WTC11 (cell line): ENCODE measurements at regions not wholly inside any gene's neighbourhood (a gene's known extent, or its start where the extent isn't known, plus 50 kb on each side); places are given as distances from the start of the nearest gene placed in this dataset.

ENCODE experiments used
- ATAC-seq: fragments of 200-7000 bp; cut with Tn5 transposase; 2 replicates; pipeline ENCODE4 v1.10.0; 2021; ENCODE audit warnings: mild to moderate bottlenecking, moderate library complexity
- CTCF ChIA-PET: fragments of 300-600 bp; sonication (Branson Sonifier 250); formaldehyde crosslinking; loops from one replicate; lab custom pipeline; 2021; ENCODE audit warnings: antibody characterized with exemption; lab: Charles Lee
- POLR2A ChIA-PET: fragments of 350-600 bp; sonication (Branson Sonifier 250); formaldehyde crosslinking; loops from one replicate; lab custom pipeline; 2021; ENCODE audit warnings: antibody characterized with exemption; lab: Charles Lee
- DNase-seq: peaks from one replicate; pipeline ENCODE4 v3.0.0; 2021; ENCODE audit warnings: low spot score
- H3K27ac Mint-ChIP-seq: 2 replicates; pipeline ENCODE4 v1.8.0; 2021; ENCODE audit warnings: mixed read lengths
- H3K27me3 Mint-ChIP-seq: 2 replicates; pipeline ENCODE4 v1.8.0; 2021; ENCODE audit warnings: low read depth, mild to moderate bottlenecking, moderate library complexity, mixed read lengths
- H3K36me3 Mint-ChIP-seq: 2 replicates; pipeline ENCODE4 v1.8.0; 2021; ENCODE audit warnings: mixed read lengths
- H3K4me1 Mint-ChIP-seq: 2 replicates; pipeline ENCODE4 v1.8.0; 2022; ENCODE audit warnings: mixed read lengths
- H3K4me3 Mint-ChIP-seq: 2 replicates; pipeline ENCODE4 v1.8.0; 2021; ENCODE audit warnings: mild to moderate bottlenecking, moderate library complexity, mixed read lengths
- H3K9me3 Mint-ChIP-seq: 2 replicates; pipeline ENCODE4 v1.8.0; 2021; ENCODE audit warnings: mixed read lengths
- CREB1 ChIP-seq: sonication (generic); formaldehyde crosslinking; IDR thresholded peaks from 2 replicates; pipeline ENCODE4 v1.8.0; 2023; ENCODE audit warnings: mild to moderate bottlenecking, missing genetic modification reagents
- CREM ChIP-seq: sonication (generic); formaldehyde crosslinking; IDR thresholded peaks from 2 replicates; pipeline ENCODE4 v1.8.1; 2022; ENCODE audit warnings: mild to moderate bottlenecking, missing genetic modification reagents, moderate library complexity
- ELF4 ChIP-seq: sonication (generic); formaldehyde crosslinking; IDR thresholded peaks from 2 replicates; pipeline ENCODE4 v1.8.1; 2022; ENCODE audit warnings: low read depth, mild to moderate bottlenecking, moderate library complexity, missing genetic modification reagents
- FOXP1 ChIP-seq: sonication (generic); formaldehyde crosslinking; IDR thresholded peaks from 2 replicates; pipeline ENCODE4 v1.8.0; 2022; ENCODE audit warnings: missing genetic modification reagents, mild to moderate bottlenecking, moderate library complexity, borderline replicate concordance
- GABPB1 ChIP-seq: sonication (generic); formaldehyde crosslinking; IDR thresholded peaks from 2 replicates; pipeline ENCODE4 v1.8.1; 2023; ENCODE audit warnings: mild to moderate bottlenecking, missing genetic modification reagents
- GRHL2 ChIP-seq: fragments of 250-450 bp; sonication (Bioruptor Pico); IDR thresholded peaks from 2 replicates; pipeline ENCODE4 v1.8.0; 2022; ENCODE audit warnings: mild to moderate bottlenecking, moderate library complexity; ENCODE audit not compliant: insufficient replicate concordance, severe bottlenecking
- GTF2I ChIP-seq: fragments of 250-450 bp; sonication (Bioruptor Pico); conservative IDR thresholded peaks from 2 replicates; pipeline ENCODE4 v1.4.0; 2021; ENCODE audit warnings: mild to moderate bottlenecking
- HMGA2 ChIP-seq: fragments of 250-450 bp; sonication (Bioruptor Pico); IDR thresholded peaks from 2 replicates; pipeline ENCODE4 v1.4.0; 2021; ENCODE audit warnings: mild to moderate bottlenecking, moderate library complexity
- IRF2 ChIP-seq: sonication (generic); formaldehyde crosslinking; IDR thresholded peaks from 2 replicates; pipeline ENCODE4 v1.8.0; 2022; ENCODE audit warnings: low read depth, missing genetic modification reagents, borderline replicate concordance
- KAT7 ChIP-seq: sonication (generic); formaldehyde crosslinking; IDR thresholded peaks from 2 replicates; pipeline ENCODE4 v1.8.1; 2023; ENCODE audit warnings: missing genetic modification reagents, mild to moderate bottlenecking, borderline replicate concordance
- TCF7 ChIP-seq: sonication (generic); formaldehyde crosslinking; IDR thresholded peaks from 2 replicates; pipeline ENCODE4 v1.8.0; 2022; ENCODE audit warnings: mild to moderate bottlenecking, low read depth, missing genetic modification reagents, moderate library complexity
- ZNF263 ChIP-seq: sonication (generic); formaldehyde crosslinking; IDR thresholded peaks from 2 replicates; pipeline ENCODE4 v1.8.1; 2022; ENCODE audit warnings: low read depth, mild to moderate bottlenecking, moderate library complexity, missing genetic modification reagents
- ZNF423 ChIP-seq: fragments of 250-450 bp; sonication (Bioruptor Pico); IDR thresholded peaks from 2 replicates; pipeline ENCODE4 v2.1.2; 2022; ENCODE audit warnings: mild to moderate bottlenecking, moderate library complexity
- TF ChIP-seq, protein P1 (sequence below): sonication (generic); formaldehyde crosslinking; IDR thresholded peaks from 2 replicates; pipeline ENCODE4 v1.8.1; 2022; ENCODE audit warnings: missing genetic modification reagents, borderline replicate concordance
- TF ChIP-seq, protein P2 (sequence below): sonication (generic); formaldehyde crosslinking; conservative IDR thresholded peaks from 2 replicates; pipeline ENCODE4 v1.8.1; 2022; ENCODE audit warnings: mild to moderate bottlenecking, missing genetic modification reagents
- TF ChIP-seq, protein P3 (sequence below): sonication (generic); formaldehyde crosslinking; IDR thresholded peaks from 2 replicates; pipeline ENCODE4 v1.8.1; 2022; ENCODE audit warnings: mild to moderate bottlenecking, missing genetic modification reagents, moderate library complexity, borderline replicate concordance
- TF ChIP-seq, protein P4 (sequence below): fragments of 250-450 bp; sonication (Bioruptor Pico); IDR thresholded peaks from 2 replicates; pipeline ENCODE4 v1.8.0; 2021; ENCODE audit warnings: mild to moderate bottlenecking
- TF ChIP-seq, protein P5 (sequence below): sonication (generic); formaldehyde crosslinking; IDR thresholded peaks from 2 replicates; pipeline ENCODE4 v1.8.1; 2023; ENCODE audit warnings: mild to moderate bottlenecking, missing genetic modification reagents
- TF ChIP-seq, protein P6 (sequence below): sonication (generic); formaldehyde crosslinking; IDR thresholded peaks from 2 replicates; pipeline ENCODE4 v1.8.0; 2022; ENCODE audit warnings: mild to moderate bottlenecking, missing genetic modification reagents

DNA sequence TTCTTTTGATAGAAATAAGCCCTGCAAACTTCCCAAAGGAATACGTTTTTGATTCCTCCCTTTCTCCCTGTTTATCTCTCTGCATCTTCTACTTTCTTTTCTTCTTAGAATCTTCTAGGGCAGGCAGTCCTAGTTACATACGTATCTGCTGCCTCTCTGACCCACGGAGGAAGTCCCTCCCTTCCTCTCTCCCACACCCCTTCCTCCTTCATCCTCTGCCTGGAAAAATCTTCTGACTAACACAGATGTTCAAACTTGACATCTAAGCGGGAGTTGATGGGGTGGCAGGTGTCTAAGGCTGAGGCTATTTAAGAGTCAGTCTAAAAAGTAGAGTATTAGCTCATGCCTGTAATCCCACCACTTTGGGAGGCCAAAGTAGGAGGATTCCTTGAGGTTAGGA is 88.6 kb downstream of the MAP1LC3B2 start:
- Mint-ChIP-seq H3K36me3 (peaks cover 7% of the 10 kb centered on the region), H3K9me3 (peaks cover 23% of the 10 kb centered on the region), H3K4me1 (peaks cover 37% of the 10 kb centered on the region), H3K4me3 (no peak overlapping the region), H3K27ac (no peak overlapping the region), H3K27me3 (peaks cover 3% of the 10 kb centered on the region)
- ChIA-PET CTCF (no interaction called here), POLR2A (no interaction called here)
- TF ChIP-seq GRHL2 (CRISPR knock-in tag): no peak
- TF ChIP-seq IRF2: no peak
- TF ChIP-seq KAT7 (CRISPR knock-in tag): no peak
- TF ChIP-seq ELF4: no peak
- DNase-seq (no peak), ATAC-seq (no peak)

DNA sequence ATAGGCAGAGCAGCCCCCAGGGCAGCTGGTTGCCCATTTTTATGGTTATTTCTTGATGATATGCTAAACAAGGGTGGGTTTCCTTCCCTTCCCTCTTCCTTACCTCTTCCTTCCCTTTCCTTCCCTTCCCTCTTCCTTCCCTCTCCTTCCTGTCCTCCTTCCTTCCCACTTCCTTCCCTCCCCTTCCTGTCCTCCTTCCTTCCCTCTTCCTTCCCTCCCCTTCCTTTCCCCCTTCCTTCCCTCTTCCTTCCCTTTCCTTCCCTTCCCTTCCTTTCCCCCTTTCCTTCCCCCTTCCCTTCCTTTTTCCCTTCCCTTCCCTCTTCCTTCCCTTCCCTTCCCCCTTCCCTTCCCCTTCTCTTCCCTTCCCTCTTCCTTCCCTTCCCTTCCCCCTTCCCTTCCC is 87.7 kb downstream of the MAP1LC3B2 start:
- Mint-ChIP-seq H3K9me3 (peaks cover 19% of the 10 kb centered on the region), H3K4me1 (peaks cover 44% of the 10 kb centered on the region), H3K36me3 (peaks cover 7% of the 10 kb centered on the region), H3K27ac (no peak overlapping the region), H3K27me3 (no peaks in the 10 kb centered on the region), H3K4me3 (no peak overlapping the region)
- ATAC-seq (no peak), DNase-seq (no peak)
- ChIA-PET POLR2A (no interaction called here), CTCF (no interaction called here)
- no peak for TF ChIP-seq IRF2
- TF ChIP-seq, protein P1, sequence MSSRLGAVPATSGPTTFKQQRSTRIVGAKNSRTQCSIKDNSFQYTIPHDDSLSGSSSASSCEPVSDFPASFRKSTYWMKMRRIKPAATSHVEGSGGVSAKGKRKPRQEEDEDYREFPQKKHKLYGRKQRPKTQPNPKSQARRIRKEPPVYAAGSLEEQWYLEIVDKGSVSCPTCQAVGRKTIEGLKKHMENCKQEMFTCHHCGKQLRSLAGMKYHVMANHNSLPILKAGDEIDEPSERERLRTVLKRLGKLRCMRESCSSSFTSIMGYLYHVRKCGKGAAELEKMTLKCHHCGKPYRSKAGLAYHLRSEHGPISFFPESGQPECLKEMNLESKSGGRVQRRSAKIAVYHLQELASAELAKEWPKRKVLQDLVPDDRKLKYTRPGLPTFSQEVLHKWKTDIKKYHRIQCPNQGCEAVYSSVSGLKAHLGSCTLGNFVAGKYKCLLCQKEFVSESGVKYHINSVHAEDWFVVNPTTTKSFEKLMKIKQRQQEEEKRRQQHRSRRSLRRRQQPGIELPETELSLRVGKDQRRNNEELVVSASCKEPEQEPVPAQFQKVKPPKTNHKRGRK (CRISPR knock-in tag): peak; percentile 65; the same call in 1 of the 2 replicates
- TF ChIP-seq, all 79 proteins: peak for 1

DNA sequence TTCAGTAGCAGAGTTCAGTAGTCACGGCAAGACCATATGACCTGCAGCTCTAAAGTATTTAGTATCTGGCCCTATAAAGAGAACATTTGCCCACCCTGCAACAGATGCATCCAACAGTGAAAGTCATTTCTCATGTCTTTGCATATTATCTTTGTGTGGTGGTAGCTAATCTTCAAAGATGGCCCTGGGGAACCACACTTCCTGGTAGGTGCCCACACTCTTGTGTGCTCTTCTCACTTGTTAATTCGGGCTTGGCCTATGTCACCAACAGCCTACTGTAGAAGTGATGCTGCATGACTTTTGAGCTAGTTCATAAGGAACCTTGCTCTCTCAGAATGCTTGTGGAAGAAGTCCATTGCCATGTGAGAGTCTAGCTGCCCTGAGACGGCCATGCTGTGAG is 85.6 kb downstream of the MAP1LC3B2 start:
- Mint-ChIP-seq H3K36me3 (peaks cover 7% of the 10 kb centered on the region), H3K27me3 (no peaks in the 10 kb centered on the region), H3K4me1 (peaks cover 32% of the 10 kb centered on the region), H3K4me3 (no peak overlapping the region), H3K27ac (no peak overlapping the region), H3K9me3 (peaks cover 24% of the 10 kb centered on the region)
- POLR2A ChIA-PET: no interaction called here
- CTCF ChIA-PET: interaction anchor here (0.8 kb wide), 1 partner anchor 29 kb away, joined by 3 read pairs; no protein-coding TSS in a partner anchor
- DNase-seq: no peak
- ATAC-seq: no peak
- TF ChIP-seq, protein P2, sequence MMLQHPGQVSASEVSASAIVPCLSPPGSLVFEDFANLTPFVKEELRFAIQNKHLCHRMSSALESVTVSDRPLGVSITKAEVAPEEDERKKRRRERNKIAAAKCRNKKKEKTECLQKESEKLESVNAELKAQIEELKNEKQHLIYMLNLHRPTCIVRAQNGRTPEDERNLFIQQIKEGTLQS (CRISPR knock-in tag): no peak
- TF ChIP-seq HMGA2 (no peak), ZNF263 (no peak), CREM (CRISPR knock-in tag) (no peak), GABPB1 (CRISPR knock-in tag) (no peak), IRF2 (no peak), ZNF423 (CRISPR knock-in tag) (no peak), GTF2I (CRISPR knock-in tag) (no peak), FOXP1 (CRISPR knock-in tag) (no peak), TCF7 (CRISPR knock-in tag) (no peak), CREB1 (CRISPR knock-in tag) (no peak)
- TF ChIP-seq, protein P3, sequence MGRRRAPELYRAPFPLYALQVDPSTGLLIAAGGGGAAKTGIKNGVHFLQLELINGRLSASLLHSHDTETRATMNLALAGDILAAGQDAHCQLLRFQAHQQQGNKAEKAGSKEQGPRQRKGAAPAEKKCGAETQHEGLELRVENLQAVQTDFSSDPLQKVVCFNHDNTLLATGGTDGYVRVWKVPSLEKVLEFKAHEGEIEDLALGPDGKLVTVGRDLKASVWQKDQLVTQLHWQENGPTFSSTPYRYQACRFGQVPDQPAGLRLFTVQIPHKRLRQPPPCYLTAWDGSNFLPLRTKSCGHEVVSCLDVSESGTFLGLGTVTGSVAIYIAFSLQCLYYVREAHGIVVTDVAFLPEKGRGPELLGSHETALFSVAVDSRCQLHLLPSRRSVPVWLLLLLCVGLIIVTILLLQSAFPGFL: no peak
- TF ChIP-seq, protein P4, sequence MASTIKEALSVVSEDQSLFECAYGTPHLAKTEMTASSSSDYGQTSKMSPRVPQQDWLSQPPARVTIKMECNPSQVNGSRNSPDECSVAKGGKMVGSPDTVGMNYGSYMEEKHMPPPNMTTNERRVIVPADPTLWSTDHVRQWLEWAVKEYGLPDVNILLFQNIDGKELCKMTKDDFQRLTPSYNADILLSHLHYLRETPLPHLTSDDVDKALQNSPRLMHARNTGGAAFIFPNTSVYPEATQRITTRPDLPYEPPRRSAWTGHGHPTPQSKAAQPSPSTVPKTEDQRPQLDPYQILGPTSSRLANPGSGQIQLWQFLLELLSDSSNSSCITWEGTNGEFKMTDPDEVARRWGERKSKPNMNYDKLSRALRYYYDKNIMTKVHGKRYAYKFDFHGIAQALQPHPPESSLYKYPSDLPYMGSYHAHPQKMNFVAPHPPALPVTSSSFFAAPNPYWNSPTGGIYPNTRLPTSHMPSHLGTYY: no peak
- TF ChIP-seq, protein P1 (CRISPR knock-in tag): no peak
- TF ChIP-seq, protein P5, sequence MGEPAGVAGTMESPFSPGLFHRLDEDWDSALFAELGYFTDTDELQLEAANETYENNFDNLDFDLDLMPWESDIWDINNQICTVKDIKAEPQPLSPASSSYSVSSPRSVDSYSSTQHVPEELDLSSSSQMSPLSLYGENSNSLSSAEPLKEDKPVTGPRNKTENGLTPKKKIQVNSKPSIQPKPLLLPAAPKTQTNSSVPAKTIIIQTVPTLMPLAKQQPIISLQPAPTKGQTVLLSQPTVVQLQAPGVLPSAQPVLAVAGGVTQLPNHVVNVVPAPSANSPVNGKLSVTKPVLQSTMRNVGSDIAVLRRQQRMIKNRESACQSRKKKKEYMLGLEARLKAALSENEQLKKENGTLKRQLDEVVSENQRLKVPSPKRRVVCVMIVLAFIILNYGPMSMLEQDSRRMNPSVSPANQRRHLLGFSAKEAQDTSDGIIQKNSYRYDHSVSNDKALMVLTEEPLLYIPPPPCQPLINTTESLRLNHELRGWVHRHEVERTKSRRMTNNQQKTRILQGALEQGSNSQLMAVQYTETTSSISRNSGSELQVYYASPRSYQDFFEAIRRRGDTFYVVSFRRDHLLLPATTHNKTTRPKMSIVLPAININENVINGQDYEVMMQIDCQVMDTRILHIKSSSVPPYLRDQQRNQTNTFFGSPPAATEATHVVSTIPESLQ (CRISPR knock-in tag): no peak
- TF ChIP-seq, protein P6, sequence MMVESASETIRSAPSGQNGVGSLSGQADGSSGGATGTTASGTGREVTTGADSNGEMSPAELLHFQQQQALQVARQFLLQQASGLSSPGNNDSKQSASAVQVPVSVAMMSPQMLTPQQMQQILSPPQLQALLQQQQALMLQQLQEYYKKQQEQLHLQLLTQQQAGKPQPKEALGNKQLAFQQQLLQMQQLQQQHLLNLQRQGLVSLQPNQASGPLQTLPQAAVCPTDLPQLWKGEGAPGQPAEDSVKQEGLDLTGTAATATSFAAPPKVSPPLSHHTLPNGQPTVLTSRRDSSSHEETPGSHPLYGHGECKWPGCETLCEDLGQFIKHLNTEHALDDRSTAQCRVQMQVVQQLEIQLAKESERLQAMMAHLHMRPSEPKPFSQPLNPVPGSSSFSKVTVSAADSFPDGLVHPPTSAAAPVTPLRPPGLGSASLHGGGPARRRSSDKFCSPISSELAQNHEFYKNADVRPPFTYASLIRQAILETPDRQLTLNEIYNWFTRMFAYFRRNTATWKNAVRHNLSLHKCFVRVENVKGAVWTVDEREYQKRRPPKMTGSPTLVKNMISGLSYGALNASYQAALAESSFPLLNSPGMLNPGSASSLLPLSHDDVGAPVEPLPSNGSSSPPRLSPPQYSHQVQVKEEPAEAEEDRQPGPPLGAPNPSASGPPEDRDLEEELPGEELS (CRISPR knock-in tag): no peak
